ENCODE measurements at regions not wholly inside any gene's neighbourhood (a gene's known extent, or its start where the extent isn't known, plus 50 kb on each side); places are given as distances from the start of the nearest gene placed in this dataset.
"Not testable (repeated sequence)": the region's sequence is repeated elsewhere in the genome, so short reads cannot be mapped to it uniquely, and the experiment has no call there.

GRCh38 chr17:21578783-21579182 is 113.5 kb upstream of the KCNJ18 start:
- TF ChIP-seq, protein P1, sequence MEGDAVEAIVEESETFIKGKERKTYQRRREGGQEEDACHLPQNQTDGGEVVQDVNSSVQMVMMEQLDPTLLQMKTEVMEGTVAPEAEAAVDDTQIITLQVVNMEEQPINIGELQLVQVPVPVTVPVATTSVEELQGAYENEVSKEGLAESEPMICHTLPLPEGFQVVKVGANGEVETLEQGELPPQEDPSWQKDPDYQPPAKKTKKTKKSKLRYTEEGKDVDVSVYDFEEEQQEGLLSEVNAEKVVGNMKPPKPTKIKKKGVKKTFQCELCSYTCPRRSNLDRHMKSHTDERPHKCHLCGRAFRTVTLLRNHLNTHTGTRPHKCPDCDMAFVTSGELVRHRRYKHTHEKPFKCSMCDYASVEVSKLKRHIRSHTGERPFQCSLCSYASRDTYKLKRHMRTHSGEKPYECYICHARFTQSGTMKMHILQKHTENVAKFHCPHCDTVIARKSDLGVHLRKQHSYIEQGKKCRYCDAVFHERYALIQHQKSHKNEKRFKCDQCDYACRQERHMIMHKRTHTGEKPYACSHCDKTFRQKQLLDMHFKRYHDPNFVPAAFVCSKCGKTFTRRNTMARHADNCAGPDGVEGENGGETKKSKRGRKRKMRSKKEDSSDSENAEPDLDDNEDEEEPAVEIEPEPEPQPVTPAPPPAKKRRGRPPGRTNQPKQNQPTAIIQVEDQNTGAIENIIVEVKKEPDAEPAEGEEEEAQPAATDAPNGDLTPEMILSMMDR (conservative IDR thresholded peaks at IDR 0.05; ENCODE audit: low read depth, low read length) = not testable (repeated sequence)
- TF ChIP-seq EZH2 (IDR thresholded peaks at IDR 0.05; ENCODE audit: borderline replicate concordance, low read depth, low read length, poor library complexity, severe bottlenecking) = not testable (repeated sequence)
